Fibroblast of pulmonary artery (primary cell): ENCODE measurements at regions not wholly inside any gene's neighbourhood (a gene's known extent, or its start where the extent isn't known, plus 50 kb on each side); places are given as distances from the start of the nearest gene placed in this dataset.
"Not testable (repeated sequence)": the region's sequence is repeated elsewhere in the genome, so short reads cannot be mapped to it uniquely, and the experiment has no call there.

Source experiments
- DNase-seq: peaks from one replicate; pipeline ENCODE4 v3.0.0-alpha.2; 2010; ENCODE audit warnings: low read depth
- H3K4me3 ChIP-seq: replicated peaks from 2 replicates; pipeline ENCODE4 v1.5.1; 2011; ENCODE audit warnings: low read depth, mild to moderate bottlenecking, control low read depth, low read length, moderate library complexity
- CTCF ChIP-seq: IDR thresholded peaks from 2 replicates; pipeline ENCODE4 v1.5.1; 2011; ENCODE audit warnings: mild to moderate bottlenecking, control low read depth, low read length, inconsistent platforms; ENCODE audit errors: missing control alignments

GRCh38 chr1:38648417-38648816 is 211.2 kb downstream of the RRAGC start:
- no peak for DNase-seq

DNA sequence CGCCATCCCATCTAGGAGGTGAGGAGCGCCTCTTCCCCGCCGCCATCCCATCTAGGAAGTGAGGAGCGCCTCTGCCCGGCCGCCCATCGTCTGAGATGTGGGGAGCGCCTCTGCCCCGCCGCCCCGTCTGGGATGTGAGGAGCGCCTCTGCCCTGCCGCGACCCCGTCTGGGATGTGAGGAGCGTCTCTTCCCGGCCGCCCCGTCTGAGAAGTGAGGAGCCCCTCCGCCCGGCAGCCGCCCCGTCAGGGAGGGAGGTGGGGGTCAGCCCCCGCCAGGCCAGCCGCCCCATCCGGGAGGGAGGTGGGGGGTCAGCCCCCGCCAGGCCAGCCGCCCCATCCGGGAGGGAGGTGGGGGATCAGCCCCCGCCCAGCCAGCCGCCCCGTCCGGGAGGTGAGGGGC is 212.2 kb downstream of the RRAGC start:
- DNase-seq, H3K4me3 ChIP-seq: not testable (repeated sequence)

More at GRCh38 chr1:38648417-38648816, 211.2 kb downstream of the RRAGC start:
- H3K4me3 ChIP-seq: no peak overlapping the region
- TF ChIP-seq CTCF: no peak

- no peak overlapping the region for H3K4me3 ChIP-seq
- no peak for DNase-seq
- TF ChIP-seq CTCF: no peak
These were observed 215.5 kb downstream of the RRAGC start for GRCh38 chr1:38644092-38644491.

GRCh38 chr1:38641661-38642060 is 217.9 kb downstream of the RRAGC start:
- no peak for DNase-seq
- TF ChIP-seq CTCF: no peak
- no peak overlapping the region for H3K4me3 ChIP-seq

GRCh38 chr1:38640371-38640770 is 219.2 kb downstream of the RRAGC start:
- TF ChIP-seq CTCF: no peak
- DNase-seq: no peak

GRCh38 chr1:38628241-38628640 is 231.3 kb downstream of the RRAGC start:
- TF ChIP-seq CTCF: no peak
- no peak overlapping the region for H3K4me3 ChIP-seq
- no peak for DNase-seq

More at GRCh38 chr1:38640371-38640770, 219.2 kb downstream of the RRAGC start:
- no peak overlapping the region for H3K4me3 ChIP-seq

DNA sequence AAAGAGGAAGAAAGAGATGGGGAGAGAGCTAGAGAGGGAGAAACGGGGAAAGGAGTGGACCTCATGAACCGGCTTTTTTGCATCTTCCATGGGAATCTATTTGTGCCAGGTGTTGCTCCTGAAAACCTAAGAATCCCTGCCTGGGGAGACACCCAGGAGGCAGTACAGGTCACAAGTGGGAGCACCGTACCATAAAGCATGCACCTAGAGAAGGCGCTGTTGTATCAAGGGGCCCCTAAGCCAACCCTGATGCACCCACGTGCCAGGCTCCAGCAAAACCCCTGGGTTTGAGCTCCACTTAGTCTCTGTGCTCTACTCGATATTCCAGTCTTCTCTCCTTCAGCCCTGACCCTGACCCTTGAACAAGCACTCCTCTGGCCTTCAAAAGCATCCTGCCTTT is 233.6 kb downstream of the RRAGC start:
- no peak overlapping the region for H3K4me3 ChIP-seq
- DNase-seq: no peak
- TF ChIP-seq CTCF: no peak
